SW480 (cell line): ENCODE measurements at regions not wholly inside any gene's neighbourhood (a gene's known extent, or its start where the extent isn't known, plus 50 kb on each side); places are given as distances from the start of the nearest gene placed in this dataset.
"Not testable (repeated sequence)": the region's sequence is repeated elsewhere in the genome, so short reads cannot be mapped to it uniquely, and the experiment has no call there.

Experiments
- DNase-seq: peaks from one replicate; pipeline ENCODE4 v3.0.0-alpha.2; 2016; ENCODE audit warnings: low spot score

- DNase-seq, result no peak
Observed at GRCh38 chr3:159657176-159657575, 331.5 kb upstream of the IL12A start.

- DNase-seq, result no peak
Observed at GRCh38 chr3:159657629-159658028, 331.0 kb upstream of the IL12A start.

DNA sequence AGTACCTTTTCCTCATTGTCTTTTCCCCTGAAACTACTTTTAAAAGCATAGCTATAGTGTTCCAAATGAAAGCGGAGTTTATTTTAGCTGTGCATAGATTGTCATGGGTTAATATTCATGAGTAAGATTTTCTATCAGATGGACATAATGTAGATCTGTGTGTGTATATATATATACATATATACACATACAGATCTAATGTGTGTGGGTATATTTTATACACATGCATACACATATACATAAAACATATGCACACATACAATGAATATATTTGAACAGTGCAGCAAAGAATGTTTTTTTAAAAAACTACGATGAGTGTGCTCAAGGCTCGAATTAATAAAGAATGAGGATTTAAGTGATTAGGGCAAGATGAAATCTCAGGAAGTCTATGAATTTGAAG, 328.3 kb upstream of the IL12A start:
- DNase-seq, result no peak

DNA sequence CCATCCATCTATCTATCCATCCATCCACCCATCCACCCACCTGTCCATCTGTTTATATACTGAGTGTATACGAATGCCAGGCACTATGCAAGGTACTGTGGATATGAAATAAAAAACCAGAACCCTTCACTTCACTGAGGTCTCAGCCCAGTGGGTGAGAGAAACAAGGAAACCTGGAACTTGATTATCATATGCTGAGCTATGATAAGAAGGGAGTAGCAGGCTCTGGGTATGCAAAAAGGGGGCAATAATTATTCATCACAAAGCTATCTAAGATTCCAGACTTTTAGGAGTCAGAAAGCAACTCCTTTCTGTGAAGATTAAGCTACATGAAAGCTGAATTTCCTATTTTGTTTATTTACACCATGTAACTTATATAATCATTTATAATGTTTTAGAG, 327.7 kb upstream of the IL12A start:
- no peak for DNase-seq

GRCh38 chr3:159662549-159662948, 326.1 kb upstream of the IL12A start:
- no peak for DNase-seq

DNA sequence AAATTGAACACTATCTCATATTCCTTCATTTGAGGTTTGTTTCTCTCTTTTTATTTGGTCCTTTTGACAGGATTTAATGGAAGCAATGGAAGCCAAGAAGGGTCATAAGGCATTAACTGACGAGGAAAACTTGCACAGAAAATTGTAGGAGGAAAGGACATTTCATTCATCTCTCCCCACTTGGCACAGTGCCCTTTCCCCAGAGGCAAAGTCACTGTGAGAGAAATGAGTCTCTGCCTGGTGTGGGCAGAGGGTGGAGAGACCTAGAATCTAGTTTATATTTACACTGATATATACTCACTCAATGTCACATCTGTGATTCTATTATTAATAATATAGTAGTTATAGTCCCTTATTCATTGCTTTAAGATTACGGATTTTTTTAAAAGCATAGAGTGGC, 324.6 kb upstream of the IL12A start:
- DNase-seq, result no peak

DNA sequence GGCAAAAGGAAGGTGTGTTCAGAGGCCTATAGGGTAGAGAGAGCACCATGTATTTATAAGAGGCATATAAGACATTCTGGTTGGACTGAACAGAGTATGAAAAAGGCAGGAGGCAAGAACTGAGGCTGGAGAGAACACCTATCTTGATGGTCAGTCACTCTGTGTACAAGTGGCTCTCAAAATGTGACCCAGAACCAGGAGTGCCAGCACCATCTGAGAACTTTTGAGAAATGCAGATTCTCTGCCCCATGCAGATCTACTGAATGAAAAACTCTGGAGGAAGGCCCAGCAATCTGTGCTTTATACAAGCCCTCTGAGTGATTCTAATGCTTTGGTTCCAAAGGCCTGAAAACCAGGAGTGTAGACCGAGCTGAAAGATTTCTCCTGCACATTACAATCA, 324.0 kb upstream of the IL12A start:
- no peak for DNase-seq

DNA sequence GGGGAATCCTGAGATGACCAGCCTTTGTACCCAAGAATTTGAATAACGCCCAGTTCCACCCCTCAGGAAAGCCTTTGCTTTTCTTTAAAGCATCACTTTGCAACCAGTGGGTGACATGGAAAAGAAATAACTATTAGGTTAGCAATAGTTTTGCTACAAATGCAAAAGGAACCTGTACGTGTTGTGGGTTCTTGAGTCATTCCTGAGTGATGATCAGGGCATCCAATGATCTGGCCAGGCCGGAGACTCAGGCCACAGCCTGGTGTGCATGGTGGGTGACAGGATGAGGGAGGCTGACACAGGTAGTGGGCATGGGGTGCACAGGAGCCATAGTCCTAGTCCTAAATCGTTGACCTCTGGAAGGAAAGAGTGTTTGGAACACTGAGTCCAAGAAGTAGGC, 321.4 kb upstream of the IL12A start:
- DNase-seq, result no peak

- DNase-seq, result no peak
Observed at GRCh38 chr3:159668461-159668860, 320.2 kb upstream of the IL12A start.

DNA sequence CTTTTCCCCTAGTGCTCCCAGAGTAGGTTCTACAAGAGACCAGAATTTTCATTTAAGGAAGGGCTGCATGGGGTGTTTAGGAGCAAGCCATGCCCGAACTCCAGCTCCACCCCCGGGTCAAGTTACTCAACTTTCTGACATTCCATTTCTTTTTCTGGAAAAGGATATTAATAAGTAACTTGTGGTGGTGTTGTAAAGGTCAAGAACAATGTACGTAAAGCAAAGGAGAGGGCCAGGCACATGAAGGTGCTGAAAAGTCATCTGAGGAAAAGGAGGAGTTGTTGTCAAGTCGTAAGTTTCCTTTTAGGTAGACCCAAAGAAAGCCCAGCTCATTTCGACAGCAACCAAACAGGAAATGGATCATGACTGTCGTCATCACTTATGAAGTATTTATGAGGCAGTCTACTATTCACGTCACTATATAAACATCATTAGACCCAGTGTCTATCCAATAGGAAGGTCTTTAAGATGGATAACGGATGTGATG, 319.6 kb upstream of the IL12A start:
- DNase-seq, result no peak

- no peak for DNase-seq
Observed at GRCh38 chr3:159669766-159670165, 318.9 kb upstream of the IL12A start.

DNA sequence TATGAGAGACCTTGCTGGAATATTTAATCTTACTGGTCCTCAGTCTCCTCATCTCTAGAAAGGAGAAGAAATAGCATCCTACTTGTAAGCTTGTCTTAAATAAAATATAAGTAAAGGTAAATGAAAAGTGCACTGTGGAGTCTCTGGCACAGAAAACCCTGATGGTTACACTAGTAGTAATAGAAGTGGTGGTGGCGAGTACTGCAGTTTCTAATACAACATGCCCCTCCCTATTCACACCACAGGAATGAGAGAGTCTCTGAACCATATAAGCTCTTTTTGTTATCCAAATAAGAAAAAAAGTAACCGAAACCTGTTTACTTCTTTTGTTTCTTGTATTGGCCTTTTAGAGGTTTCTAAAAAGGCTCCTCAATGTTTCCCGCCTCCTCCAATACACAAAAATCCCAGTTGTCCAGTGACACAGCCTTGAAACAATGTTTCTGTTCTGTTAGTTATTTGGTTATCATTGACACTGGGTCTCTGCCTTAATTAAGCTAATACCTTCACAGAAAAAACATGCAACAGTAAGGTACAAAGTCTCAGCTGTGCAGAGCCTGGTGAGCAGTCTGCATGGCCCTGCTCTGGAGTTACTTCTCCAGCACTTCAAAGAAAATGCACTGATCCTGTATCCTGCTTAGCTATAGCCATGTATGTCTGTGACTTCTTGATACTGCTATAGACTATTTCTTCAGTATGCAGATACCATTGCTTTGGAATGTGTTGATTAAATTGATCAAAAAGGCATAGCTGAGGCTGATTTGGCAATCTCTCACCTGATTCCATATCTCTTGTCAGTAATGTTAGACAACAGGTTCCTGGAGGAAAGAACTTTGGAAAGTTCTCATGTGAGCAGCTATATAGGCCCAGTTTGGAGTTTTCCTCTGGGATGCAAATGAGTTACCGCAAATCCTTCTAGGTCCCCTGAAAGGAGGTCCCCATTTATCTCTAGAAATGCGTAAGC, 315.6 kb upstream of the IL12A start:
- peak; percentile 31 for DNase-seq

DNA sequence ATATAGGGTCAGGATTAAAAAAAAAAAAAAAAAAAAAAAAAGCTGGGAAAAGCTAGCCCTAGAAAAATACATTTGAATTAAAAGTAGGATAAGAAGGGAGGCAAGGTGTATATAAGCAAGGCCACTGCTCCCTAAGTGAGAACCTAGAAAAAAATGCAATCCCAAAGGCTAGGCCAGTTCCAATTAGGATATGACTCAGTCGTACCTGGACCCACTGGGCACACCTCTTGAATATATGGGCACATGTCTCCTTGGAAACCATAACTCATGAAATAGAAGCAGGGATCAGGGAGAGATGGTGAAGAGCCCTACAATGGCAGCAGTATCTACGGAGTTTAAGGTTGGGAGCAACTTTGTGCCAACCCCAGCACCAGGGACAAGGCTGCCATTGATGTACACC, 314.1 kb upstream of the IL12A start:
- DNase-seq, result no peak

GRCh38 chr3:159675285-159675684, 313.4 kb upstream of the IL12A start:
- DNase-seq, result no peak

GRCh38 chr3:159679900-159680299, 308.7 kb upstream of the IL12A start:
- no peak for DNase-seq

GRCh38 chr3:159681717-159682116, 306.9 kb upstream of the IL12A start:
- DNase-seq, result not testable (repeated sequence)

DNA sequence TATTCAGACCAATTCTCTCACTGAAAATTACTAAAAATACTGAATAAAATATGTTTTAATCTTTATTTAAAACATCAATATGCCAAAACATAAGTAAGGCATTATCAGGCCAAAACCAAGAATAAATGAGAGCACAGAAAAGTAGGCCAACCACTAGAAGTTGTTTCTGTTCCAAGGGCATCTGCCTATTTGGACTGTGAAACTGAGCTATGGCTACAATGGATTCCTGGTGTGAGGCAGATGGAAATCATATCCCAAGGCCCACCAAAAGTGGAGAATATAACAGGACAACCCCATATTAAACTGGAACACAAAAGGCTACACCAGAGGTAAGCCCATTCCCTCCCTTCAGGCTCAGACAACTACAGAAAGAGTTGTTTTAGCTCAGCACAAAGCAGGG, 302.8 kb upstream of the IL12A start:
- no peak for DNase-seq

DNA sequence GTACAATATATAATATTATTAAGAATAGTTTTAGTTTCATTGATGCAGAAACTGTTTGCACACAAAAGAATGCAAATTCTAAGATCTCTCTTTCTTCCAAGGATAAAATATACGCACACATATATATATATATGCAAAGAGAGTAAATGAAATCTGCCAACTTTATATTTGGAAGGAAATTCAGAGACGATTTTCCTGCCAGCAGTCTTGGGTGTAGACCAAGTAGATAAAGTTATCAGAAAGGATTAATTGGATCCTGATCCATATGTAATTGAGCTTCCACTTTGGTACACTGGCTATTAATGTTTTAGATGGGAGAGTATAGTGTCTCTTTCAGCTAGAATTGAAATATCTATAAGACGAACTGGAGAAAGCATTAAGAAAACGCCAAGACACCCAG, 295.4 kb upstream of the IL12A start:
- DNase-seq, result no peak

DNA sequence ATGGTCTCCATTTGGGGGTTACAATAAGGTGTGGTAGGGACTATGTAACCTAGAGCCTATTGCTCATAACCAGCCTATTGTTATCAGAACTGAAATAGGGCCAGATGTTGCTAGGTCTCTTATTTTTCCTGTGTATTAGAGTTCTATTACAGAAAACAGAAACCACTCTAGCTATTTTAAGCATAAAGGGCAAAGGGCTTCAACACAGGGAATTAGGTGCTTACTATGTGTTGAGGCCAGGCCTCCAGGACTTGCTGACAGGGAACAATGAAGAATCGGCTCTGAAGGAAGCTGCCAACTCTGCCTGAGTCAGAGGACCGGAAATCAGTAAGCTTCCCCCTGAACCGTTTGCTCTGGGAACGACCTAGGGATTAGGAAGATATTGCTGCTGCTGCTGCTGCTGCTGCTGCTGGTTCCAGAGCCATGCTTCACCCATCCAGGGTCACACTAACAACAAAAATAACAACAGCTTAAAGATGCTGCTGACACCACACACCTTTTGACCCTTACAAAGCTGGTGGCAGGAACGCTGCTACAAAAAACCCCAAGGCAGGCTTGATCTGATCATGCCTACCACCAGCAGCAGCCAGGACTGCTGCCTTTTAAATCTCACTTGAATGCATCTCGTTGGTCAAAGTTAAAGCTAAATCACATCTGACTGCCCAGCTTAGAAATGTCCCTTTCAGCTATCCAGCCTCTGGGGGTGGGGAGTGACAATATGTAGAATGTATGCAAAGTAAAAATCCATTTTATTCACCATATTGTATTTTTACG, 276.9 kb upstream of the IL12A start:
- no peak for DNase-seq

DNA sequence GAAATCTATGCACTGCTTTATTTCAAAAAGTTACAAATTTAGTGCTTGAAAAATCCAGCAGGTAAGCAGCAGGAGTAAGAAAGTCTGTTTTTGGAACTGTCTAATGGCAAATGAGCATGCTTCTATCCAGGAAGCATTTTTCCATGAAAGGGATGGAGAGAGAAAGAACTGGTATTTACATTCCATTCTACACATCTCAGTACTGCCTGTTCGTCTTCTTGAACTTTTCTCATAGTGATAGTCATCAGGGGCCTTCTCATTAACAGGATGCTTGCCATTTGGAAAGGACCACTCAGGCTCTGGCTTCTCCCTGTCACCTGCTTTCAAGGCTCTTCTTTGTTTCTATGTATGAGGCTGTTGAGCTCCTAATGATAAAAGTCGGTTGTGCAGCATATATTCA, 267.3 kb upstream of the IL12A start:
- DNase-seq, result no peak

- no peak for DNase-seq
Observed at GRCh38 chr3:159723295-159723694, 265.3 kb upstream of the IL12A start.

- no peak for DNase-seq
Observed at GRCh38 chr3:159724627-159725026, 264.0 kb upstream of the IL12A start.
